Thyroid gland (tissue), 4 donors: ENCODE measurements at regions not wholly inside any gene's neighbourhood (a gene's known extent, or its start where the extent isn't known, plus 50 kb on each side); places are given as distances from the start of the nearest gene placed in this dataset.

Experiments used
- POLR2A ChIP-seq, 2 donors: fragments of 450-650 bp; IDR thresholded peaks; one replicate each; pipeline ENCODE4 v1.6.1; 2017; ENCODE audit warnings: antibody characterized with exemption in 2 of 2, mild to moderate bottlenecking in 2 of 2, moderate library complexity in 1 of 2
- TF ChIP-seq, protein P1 (sequence below), 6 experiments: fragments of 200-600 bp in 3 of 6; fragments of 450-650 bp in 3 of 6; sonication (generic) in 3 of 6; IDR thresholded peaks; one replicate each; pipeline ENCODE4 v1.5.1; 2016 to 2019; ENCODE audit warnings: antibody characterized with exemption in 6 of 6, mild to moderate bottlenecking in 2 of 6, inconsistent platforms in 1 of 6, moderate library complexity in 1 of 6

DNA sequence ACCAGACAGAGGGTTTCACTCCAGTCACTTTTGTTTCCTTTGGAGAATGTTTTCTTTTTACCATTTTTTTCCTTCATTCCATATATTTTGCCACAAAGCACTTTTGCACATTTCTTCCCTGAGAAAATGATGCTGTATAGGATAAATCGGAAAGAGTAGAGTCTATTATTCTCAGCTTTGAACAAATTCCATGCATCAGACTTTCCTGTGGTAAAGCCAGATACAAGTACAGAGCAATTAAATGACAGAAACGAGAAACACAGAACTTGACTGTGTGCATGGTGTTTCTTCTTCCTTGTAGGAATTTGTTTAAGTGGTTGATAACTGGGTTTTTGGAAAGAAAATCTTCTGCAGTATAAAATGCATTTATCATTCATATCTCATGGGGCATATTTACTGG, 107.4 kb upstream of the CSNK1A1L start:
- TF ChIP-seq, protein P1, sequence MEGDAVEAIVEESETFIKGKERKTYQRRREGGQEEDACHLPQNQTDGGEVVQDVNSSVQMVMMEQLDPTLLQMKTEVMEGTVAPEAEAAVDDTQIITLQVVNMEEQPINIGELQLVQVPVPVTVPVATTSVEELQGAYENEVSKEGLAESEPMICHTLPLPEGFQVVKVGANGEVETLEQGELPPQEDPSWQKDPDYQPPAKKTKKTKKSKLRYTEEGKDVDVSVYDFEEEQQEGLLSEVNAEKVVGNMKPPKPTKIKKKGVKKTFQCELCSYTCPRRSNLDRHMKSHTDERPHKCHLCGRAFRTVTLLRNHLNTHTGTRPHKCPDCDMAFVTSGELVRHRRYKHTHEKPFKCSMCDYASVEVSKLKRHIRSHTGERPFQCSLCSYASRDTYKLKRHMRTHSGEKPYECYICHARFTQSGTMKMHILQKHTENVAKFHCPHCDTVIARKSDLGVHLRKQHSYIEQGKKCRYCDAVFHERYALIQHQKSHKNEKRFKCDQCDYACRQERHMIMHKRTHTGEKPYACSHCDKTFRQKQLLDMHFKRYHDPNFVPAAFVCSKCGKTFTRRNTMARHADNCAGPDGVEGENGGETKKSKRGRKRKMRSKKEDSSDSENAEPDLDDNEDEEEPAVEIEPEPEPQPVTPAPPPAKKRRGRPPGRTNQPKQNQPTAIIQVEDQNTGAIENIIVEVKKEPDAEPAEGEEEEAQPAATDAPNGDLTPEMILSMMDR (IDR thresholded peaks at IDR 0.05): no peak
- no peak for TF ChIP-seq POLR2A (IDR thresholded peaks at IDR 0.05)
